ENCODE measurements at regions not wholly inside any gene's neighbourhood (a gene's known extent, or its start where the extent isn't known, plus 50 kb on each side); places are given as distances from the start of the nearest gene placed in this dataset.

DNA sequence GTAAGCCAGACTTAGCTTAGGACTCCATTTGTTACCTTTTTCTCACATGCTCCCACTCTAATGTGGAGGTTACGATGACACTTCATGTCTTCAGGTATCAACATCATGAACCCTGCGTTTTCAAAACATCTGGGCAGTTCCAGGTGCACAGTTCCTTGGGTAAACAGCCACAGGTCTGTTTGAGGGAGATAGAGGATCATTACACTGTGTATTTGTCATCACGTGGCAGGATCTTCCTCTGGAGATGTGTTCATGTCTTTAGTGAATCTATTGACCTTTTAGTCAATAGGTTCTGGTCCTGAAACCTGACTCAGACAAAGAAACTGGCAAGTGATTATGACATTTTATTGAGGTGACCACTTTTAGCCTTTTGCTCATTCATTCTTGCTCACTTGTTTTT lies 145.5 kb downstream of the ANKRD7 start:
- Mint-ChIP-seq H3K4me3 (no peak overlapping the region), H3K27ac (no peak overlapping the region), H3K4me1 (no peaks in the 10 kb centered on the region), H3K36me3 (ENCODE audit: low read depth) (no peaks in the 10 kb centered on the region), H3K27me3 (ENCODE audit: insufficient read depth, low read depth, poor library complexity) (no peaks in the 10 kb centered on the region), H3K9me3 (no peaks in the 10 kb centered on the region)
- H3K27me3 ChIP-seq (ENCODE audit: insufficient read depth) = no peaks in the 10 kb centered on the region
- no peaks in the 10 kb centered on the region for H3K79me2 ChIP-seq (replicated peaks; ENCODE audit: insufficient read depth)
- ATAC-seq (no peak), DNase-seq (ENCODE audit: low spot score) (no peak)
- TF ChIP-seq, protein P1, sequence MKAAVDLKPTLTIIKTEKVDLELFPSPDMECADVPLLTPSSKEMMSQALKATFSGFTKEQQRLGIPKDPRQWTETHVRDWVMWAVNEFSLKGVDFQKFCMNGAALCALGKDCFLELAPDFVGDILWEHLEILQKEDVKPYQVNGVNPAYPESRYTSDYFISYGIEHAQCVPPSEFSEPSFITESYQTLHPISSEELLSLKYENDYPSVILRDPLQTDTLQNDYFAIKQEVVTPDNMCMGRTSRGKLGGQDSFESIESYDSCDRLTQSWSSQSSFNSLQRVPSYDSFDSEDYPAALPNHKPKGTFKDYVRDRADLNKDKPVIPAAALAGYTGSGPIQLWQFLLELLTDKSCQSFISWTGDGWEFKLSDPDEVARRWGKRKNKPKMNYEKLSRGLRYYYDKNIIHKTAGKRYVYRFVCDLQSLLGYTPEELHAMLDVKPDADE (IDR thresholded peaks at IDR 0.05) = no peak
- TF ChIP-seq JUNB (IDR thresholded peaks at IDR 0.05; ENCODE audit: unreplicated experiment) = no peak
- TF ChIP-seq, protein P2, sequence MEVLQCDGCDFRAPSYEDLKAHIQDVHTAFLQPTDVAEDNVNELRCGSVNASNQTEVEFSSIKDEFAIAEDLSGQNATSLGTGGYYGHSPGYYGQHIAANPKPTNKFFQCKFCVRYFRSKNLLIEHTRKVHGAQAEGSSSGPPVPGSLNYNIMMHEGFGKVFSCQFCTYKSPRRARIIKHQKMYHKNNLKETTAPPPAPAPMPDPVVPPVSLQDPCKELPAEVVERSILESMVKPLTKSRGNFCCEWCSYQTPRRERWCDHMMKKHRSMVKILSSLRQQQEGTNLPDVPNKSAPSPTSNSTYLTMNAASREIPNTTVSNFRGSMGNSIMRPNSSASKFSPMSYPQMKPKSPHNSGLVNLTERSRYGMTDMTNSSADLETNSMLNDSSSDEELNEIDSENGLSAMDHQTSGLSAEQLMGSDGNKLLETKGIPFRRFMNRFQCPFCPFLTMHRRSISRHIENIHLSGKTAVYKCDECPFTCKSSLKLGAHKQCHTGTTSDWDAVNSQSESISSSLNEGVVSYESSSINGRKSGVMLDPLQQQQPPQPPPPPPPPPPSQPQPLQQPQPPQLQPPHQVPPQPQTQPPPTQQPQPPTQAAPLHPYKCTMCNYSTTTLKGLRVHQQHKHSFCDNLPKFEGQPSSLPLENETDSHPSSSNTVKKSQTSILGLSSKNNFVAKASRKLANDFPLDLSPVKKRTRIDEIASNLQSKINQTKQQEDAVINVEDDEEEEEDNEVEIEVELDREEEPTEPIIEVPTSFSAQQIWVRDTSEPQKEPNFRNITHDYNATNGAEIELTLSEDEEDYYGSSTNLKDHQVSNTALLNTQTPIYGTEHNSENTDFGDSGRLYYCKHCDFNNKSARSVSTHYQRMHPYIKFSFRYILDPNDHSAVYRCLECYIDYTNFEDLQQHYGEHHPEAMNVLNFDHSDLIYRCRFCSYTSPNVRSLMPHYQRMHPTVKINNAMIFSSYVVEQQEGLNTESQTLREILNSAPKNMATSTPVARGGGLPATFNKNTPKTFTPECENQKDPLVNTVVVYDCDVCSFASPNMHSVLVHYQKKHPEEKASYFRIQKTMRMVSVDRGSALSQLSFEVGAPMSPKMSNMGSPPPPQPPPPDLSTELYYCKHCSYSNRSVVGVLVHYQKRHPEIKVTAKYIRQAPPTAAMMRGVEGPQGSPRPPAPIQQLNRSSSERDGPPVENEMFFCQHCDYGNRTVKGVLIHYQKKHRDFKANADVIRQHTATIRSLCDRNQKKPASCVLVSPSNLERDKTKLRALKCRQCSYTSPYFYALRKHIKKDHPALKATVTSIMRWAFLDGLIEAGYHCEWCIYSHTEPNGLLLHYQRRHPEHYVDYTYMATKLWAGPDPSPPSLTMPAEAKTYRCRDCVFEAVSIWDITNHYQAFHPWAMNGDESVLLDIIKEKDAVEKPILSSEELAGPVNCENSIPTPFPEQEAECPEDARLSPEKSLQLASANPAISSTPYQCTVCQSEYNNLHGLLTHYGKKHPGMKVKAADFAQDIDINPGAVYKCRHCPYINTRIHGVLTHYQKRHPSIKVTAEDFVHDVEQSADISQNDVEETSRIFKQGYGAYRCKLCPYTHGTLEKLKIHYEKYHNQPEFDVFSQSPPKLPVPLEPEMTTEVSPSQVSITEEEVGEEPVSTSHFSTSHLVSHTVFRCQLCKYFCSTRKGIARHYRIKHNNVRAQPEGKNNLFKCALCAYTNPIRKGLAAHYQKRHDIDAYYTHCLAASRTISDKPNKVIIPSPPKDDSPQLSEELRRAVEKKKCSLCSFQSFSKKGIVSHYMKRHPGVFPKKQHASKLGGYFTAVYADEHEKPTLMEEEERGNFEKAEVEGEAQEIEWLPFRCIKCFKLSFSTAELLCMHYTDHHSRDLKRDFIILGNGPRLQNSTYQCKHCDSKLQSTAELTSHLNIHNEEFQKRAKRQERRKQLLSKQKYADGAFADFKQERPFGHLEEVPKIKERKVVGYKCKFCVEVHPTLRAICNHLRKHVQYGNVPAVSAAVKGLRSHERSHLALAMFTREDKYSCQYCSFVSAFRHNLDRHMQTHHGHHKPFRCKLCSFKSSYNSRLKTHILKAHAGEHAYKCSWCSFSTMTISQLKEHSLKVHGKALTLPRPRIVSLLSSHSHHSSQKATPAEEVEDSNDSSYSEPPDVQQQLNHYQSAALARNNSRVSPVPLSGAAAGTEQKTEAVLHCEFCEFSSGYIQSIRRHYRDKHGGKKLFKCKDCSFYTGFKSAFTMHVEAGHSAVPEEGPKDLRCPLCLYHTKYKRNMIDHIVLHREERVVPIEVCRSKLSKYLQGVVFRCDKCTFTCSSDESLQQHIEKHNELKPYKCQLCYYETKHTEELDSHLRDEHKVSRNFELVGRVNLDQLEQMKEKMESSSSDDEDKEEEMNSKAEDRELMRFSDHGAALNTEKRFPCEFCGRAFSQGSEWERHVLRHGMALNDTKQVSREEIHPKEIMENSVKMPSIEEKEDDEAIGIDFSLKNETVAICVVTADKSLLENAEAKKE (CRISPR knock-in tag; IDR thresholded peaks at IDR 0.05) = no peak
- no peak for TF ChIP-seq POLR2AphosphoS5 (IDR thresholded peaks at IDR 0.05; ENCODE audit: low read depth)
- TF ChIP-seq CREB1 (CRISPR knock-in tag; IDR thresholded peaks at IDR 0.05; ENCODE audit: low read depth) = no peak
- TF ChIP-seq, protein P3, sequence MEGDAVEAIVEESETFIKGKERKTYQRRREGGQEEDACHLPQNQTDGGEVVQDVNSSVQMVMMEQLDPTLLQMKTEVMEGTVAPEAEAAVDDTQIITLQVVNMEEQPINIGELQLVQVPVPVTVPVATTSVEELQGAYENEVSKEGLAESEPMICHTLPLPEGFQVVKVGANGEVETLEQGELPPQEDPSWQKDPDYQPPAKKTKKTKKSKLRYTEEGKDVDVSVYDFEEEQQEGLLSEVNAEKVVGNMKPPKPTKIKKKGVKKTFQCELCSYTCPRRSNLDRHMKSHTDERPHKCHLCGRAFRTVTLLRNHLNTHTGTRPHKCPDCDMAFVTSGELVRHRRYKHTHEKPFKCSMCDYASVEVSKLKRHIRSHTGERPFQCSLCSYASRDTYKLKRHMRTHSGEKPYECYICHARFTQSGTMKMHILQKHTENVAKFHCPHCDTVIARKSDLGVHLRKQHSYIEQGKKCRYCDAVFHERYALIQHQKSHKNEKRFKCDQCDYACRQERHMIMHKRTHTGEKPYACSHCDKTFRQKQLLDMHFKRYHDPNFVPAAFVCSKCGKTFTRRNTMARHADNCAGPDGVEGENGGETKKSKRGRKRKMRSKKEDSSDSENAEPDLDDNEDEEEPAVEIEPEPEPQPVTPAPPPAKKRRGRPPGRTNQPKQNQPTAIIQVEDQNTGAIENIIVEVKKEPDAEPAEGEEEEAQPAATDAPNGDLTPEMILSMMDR (conservative IDR thresholded peaks at IDR 0.05; ENCODE audit: low read depth in 2 of 2) = no peak
- no peak for TF ChIP-seq EZH2 (IDR thresholded peaks at IDR 0.05; ENCODE audit: low read depth, unreplicated experiment)
- no peak for TF ChIP-seq STAT1 (IDR thresholded peaks at IDR 0.05; ENCODE audit: unreplicated experiment)
- TF ChIP-seq ZNF331 (CRISPR knock-in tag; IDR thresholded peaks at IDR 0.05; ENCODE audit: low read depth) = no peak
- TF ChIP-seq EZH2phosphoT487 (IDR thresholded peaks at IDR 0.05; ENCODE audit: unreplicated experiment) = no peak
- no peak for TF ChIP-seq ZNF114 (CRISPR knock-in tag; IDR thresholded peaks at IDR 0.05)
- no peak for TF ChIP-seq NANOG (IDR thresholded peaks at IDR 0.05; ENCODE audit: borderline replicate concordance)
- TF ChIP-seq REST (IDR thresholded peaks at IDR 0.05; ENCODE audit: unreplicated experiment) = no peak
- no peaks in the 10 kb centered on the region for H4K20me1 ChIP-seq (replicated peaks; ENCODE audit: insufficient read depth)
- no peak overlapping the region for H3K4me3 ChIP-seq
- H3K4me2 ChIP-seq = no peak overlapping the region
- no peaks in the 10 kb centered on the region for H3K36me3 ChIP-seq (ENCODE audit: insufficient read depth)
- H3K4me1 ChIP-seq (ENCODE audit: insufficient read depth) = no peaks in the 10 kb centered on the region
- H2AFZ ChIP-seq = no peak overlapping the region
- H3F3A ChIP-seq (replicated peaks; ENCODE audit: low read depth) = no peaks in the 10 kb centered on the region
- no peak overlapping the region for H3K27ac ChIP-seq (ENCODE audit: low read depth)
- H3K9me2 ChIP-seq (ENCODE audit: insufficient read depth) = no peaks in the 10 kb centered on the region

Measured in GM23338 (cell line).